ENCODE measurements at regions not wholly inside any gene's neighbourhood (a gene's known extent, or its start where the extent isn't known, plus 50 kb on each side); places are given as distances from the start of the nearest gene placed in this dataset.

GRCh38 chr9:99357575-99357974, 135.5 kb downstream of the SEC61B start:
- TF ChIP-seq CTCF (conservative IDR thresholded peaks at IDR 0.05; ENCODE audit: low read length) (no peak), EZH2phosphoT487 (IDR thresholded peaks at IDR 0.05; ENCODE audit: borderline replicate concordance) (no peak)
